HEK293 (cell line): ENCODE measurements at regions not wholly inside any gene's neighbourhood (a gene's known extent, or its start where the extent isn't known, plus 50 kb on each side); places are given as distances from the start of the nearest gene placed in this dataset.

Experiments
- CTCF ChIP-seq: fragments of 450-650 bp; formaldehyde crosslinking; IDR thresholded peaks from 2 replicates; pipeline ENCODE4 v1.5.1; 2016; ENCODE audit warnings: missing biosample characterization, missing genetic modification characterization
- MZF1 ChIP-seq: fragments of 450-650 bp; formaldehyde crosslinking; IDR thresholded peaks from 2 replicates; pipeline ENCODE4 v1.5.1; 2017; ENCODE audit warnings: missing biosample characterization, missing genetic modification characterization, borderline replicate concordance
- RBAK ChIP-seq: fragments of 450-650 bp; formaldehyde crosslinking; IDR thresholded peaks from 2 replicates; pipeline ENCODE4 v1.5.1; 2016; ENCODE audit warnings: missing biosample characterization, missing genetic modification characterization
- SP2 ChIP-seq: fragments of 450-650 bp; formaldehyde crosslinking; IDR thresholded peaks from 2 replicates; pipeline ENCODE4 v1.5.1; 2016; ENCODE audit warnings: missing biosample characterization, missing genetic modification characterization
- YY1 ChIP-seq: fragments of 450-650 bp; formaldehyde crosslinking; IDR thresholded peaks from 2 replicates; pipeline ENCODE4 v1.5.1; 2018; ENCODE audit warnings: missing biosample characterization, missing genetic modification characterization
- ZBTB7A ChIP-seq: fragments of 450-650 bp; formaldehyde crosslinking; IDR thresholded peaks from 2 replicates; pipeline ENCODE4 v1.5.1; 2016; ENCODE audit warnings: low read depth, missing biosample characterization, missing genetic modification characterization
- ZFP3 ChIP-seq: fragments of 450-650 bp; formaldehyde crosslinking; IDR thresholded peaks from 2 replicates; pipeline ENCODE4 v1.5.1; 2016; ENCODE audit warnings: low read depth, missing biosample characterization, missing genetic modification characterization
- ZNF138 ChIP-seq: fragments of 450-650 bp; formaldehyde crosslinking; IDR thresholded peaks from 2 replicates; pipeline ENCODE4 v1.5.1; 2016; ENCODE audit warnings: missing biosample characterization, missing genetic modification characterization, borderline replicate concordance
- ZNF18 ChIP-seq: fragments of 450-650 bp; formaldehyde crosslinking; IDR thresholded peaks from 2 replicates; pipeline ENCODE4 v1.5.1; 2016; ENCODE audit warnings: missing biosample characterization, missing genetic modification characterization
- ZNF274 ChIP-seq, 2 experiments: fragments of 200-500 bp in 1 of 2; fragments of 450-650 bp in 1 of 2; sonication (Bioruptor generic) in 1 of 2; formaldehyde crosslinking in 1 of 2; IDR thresholded peaks; 2 replicates each; pipeline versions ENCODE4 v1.5.1 to v1.6.1; 2014 to 2016; ENCODE audit warnings: borderline replicate concordance in 1 of 2, inconsistent platforms in 1 of 2, low read length in 1 of 2, missing biosample characterization in 1 of 2, missing genetic modification characterization in 1 of 2
- ZNF510 ChIP-seq: fragments of 450-650 bp; formaldehyde crosslinking; IDR thresholded peaks from 2 replicates; pipeline ENCODE4 v1.5.1; 2018; ENCODE audit warnings: mild to moderate bottlenecking, missing genetic modification characterization, missing biosample characterization; ENCODE audit not compliant: insufficient replicate concordance
- ZNF513 ChIP-seq: fragments of 450-650 bp; IDR thresholded peaks from 2 replicates; pipeline ENCODE4 v1.5.1; 2018; ENCODE audit warnings: missing biosample characterization, missing genetic modification characterization
- ZNF654 ChIP-seq: fragments of 450-650 bp; formaldehyde crosslinking; IDR thresholded peaks from 2 replicates; pipeline ENCODE4 v1.5.1; 2016; ENCODE audit warnings: low read depth, missing biosample characterization, missing genetic modification characterization

- no peak for TF ChIP-seq ZNF274 (IDR thresholded peaks at IDR 0.05; ENCODE audit: low read length)
- TF ChIP-seq ZNF274 (tag by site-specific recombination; IDR thresholded peaks at IDR 0.05; ENCODE audit: borderline replicate concordance) = no peak
- TF ChIP-seq CTCF (tag by site-specific recombination) = no peak
- TF ChIP-seq ZFP3 = no peak
- no peak for TF ChIP-seq ZNF510 (tag by site-specific recombination)
- TF ChIP-seq ZNF18 (tag by site-specific recombination) = no peak
- TF ChIP-seq SP2 (tag by site-specific recombination) = no peak
- TF ChIP-seq ZBTB7A (tag by site-specific recombination) = no peak
- no peak for TF ChIP-seq ZNF138 (tag by site-specific recombination)
- no peak for TF ChIP-seq YY1
- no peak for TF ChIP-seq ZNF654 (tag by site-specific recombination)
- TF ChIP-seq RBAK (tag by site-specific recombination) = no peak
- no peak for TF ChIP-seq ZNF513 (tag by site-specific recombination)
- no peak for TF ChIP-seq MZF1 (tag by site-specific recombination)
Measured at GRCh38 chr3:81925385-81925784, 163.9 kb upstream of the GBE1 start.
